ENCODE measurements at regions not wholly inside any gene's neighbourhood (a gene's known extent, or its start where the extent isn't known, plus 50 kb on each side); places are given as distances from the start of the nearest gene placed in this dataset.

- no peak overlapping the region for H3K4me3 ChIP-seq
- no peaks in the 10 kb centered on the region for H4K20me1 ChIP-seq (ENCODE audit: insufficient read depth, poor library complexity, severe bottlenecking)
- H3K9me3 ChIP-seq (ENCODE audit: low read depth), result no peaks in the 10 kb centered on the region
- WGBS (ENCODE audit: low lambda C conversion rate, missing lambda C conversion rate), result 91% methylated on average over 2 of the region's 2 CpGs
- no peak overlapping the region for H3K27ac ChIP-seq
- no peak overlapping the region for H3K4me2 ChIP-seq
- H3K79me2 ChIP-seq, result no peaks in the 10 kb centered on the region
- no peaks in the 10 kb centered on the region for H3K4me1 ChIP-seq (ENCODE audit: insufficient read depth)
- TF ChIP-seq EZH2 (IDR thresholded peaks at IDR 0.05; ENCODE audit: borderline replicate concordance) (no peak), CTCF (IDR thresholded peaks at IDR 0.05; ENCODE audit: poor library complexity) (no peak), EZH2phosphoT487 (IDR thresholded peaks at IDR 0.05; ENCODE audit: low read depth, severe bottlenecking, unreplicated experiment) (no peak)
- no peaks in the 10 kb centered on the region for H3K27me3 ChIP-seq
- H3K9me2 ChIP-seq (replicated peaks; ENCODE audit: insufficient read depth), result no peaks in the 10 kb centered on the region
- H2AFZ ChIP-seq, result no peak overlapping the region
- H3K36me3 ChIP-seq (replicated peaks; ENCODE audit: insufficient read depth, low read depth), result no peaks in the 10 kb centered on the region
- DNase-seq (ENCODE audit: low spot score), result peak; percentile 0
Measured at GRCh38 chr2:125684256-125684655, 971.7 kb upstream of the GYPC start.

GRCh38 chr2:125684932-125685331 is 971.0 kb upstream of the GYPC start:
- TF ChIP-seq EZH2 (IDR thresholded peaks at IDR 0.05; ENCODE audit: borderline replicate concordance), result no peak
- no peak for TF ChIP-seq EZH2phosphoT487 (IDR thresholded peaks at IDR 0.05; ENCODE audit: low read depth, severe bottlenecking, unreplicated experiment)
- no peak for TF ChIP-seq CTCF (IDR thresholded peaks at IDR 0.05; ENCODE audit: poor library complexity)
- 88% methylated on average over 2 of the region's 2 CpGs for WGBS (ENCODE audit: low lambda C conversion rate, missing lambda C conversion rate)
- Histone ChIP-seq H3K79me2 (no peaks in the 10 kb centered on the region), H3K4me3 (no peak overlapping the region), H3K4me2 (no peak overlapping the region), H3K4me1 (ENCODE audit: insufficient read depth) (no peaks in the 10 kb centered on the region), H2AFZ (no peak overlapping the region), H3K27me3 (no peaks in the 10 kb centered on the region), H3K27ac (no peak overlapping the region), H3K36me3 (replicated peaks; ENCODE audit: insufficient read depth, low read depth) (no peaks in the 10 kb centered on the region), H4K20me1 (ENCODE audit: insufficient read depth, poor library complexity, severe bottlenecking) (no peaks in the 10 kb centered on the region), H3K9me3 (ENCODE audit: low read depth) (no peaks in the 10 kb centered on the region), H3K9me2 (replicated peaks; ENCODE audit: insufficient read depth) (no peaks in the 10 kb centered on the region)
- no peak for DNase-seq (ENCODE audit: low spot score)

GRCh38 chr2:125696560-125696959 is 959.4 kb upstream of the GYPC start:
- Histone ChIP-seq H3K36me3 (replicated peaks; ENCODE audit: insufficient read depth, low read depth) (no peaks in the 10 kb centered on the region), H3K9me2 (replicated peaks; ENCODE audit: insufficient read depth) (no peaks in the 10 kb centered on the region), H3K4me2 (no peak overlapping the region), H3K27ac (no peak overlapping the region), H3K27me3 (no peaks in the 10 kb centered on the region), H3K4me3 (no peak overlapping the region), H2AFZ (no peak overlapping the region), H4K20me1 (ENCODE audit: insufficient read depth, poor library complexity, severe bottlenecking) (no peaks in the 10 kb centered on the region), H3K9me3 (ENCODE audit: low read depth) (no peaks in the 10 kb centered on the region), H3K79me2 (no peaks in the 10 kb centered on the region), H3K4me1 (ENCODE audit: insufficient read depth) (no peaks in the 10 kb centered on the region)
- no peak for TF ChIP-seq EZH2 (IDR thresholded peaks at IDR 0.05; ENCODE audit: borderline replicate concordance)
- no peak for TF ChIP-seq CTCF (IDR thresholded peaks at IDR 0.05; ENCODE audit: poor library complexity)
- TF ChIP-seq EZH2phosphoT487 (IDR thresholded peaks at IDR 0.05; ENCODE audit: low read depth, severe bottlenecking, unreplicated experiment), result no peak
- peak; percentile 15 for DNase-seq (ENCODE audit: low spot score)
- WGBS (ENCODE audit: low lambda C conversion rate, missing lambda C conversion rate), result 49% methylated on average over 2 of the region's 2 CpGs

- H3K9me3 ChIP-seq (ENCODE audit: low read depth), result no peaks in the 10 kb centered on the region
- 69% methylated on average over 1 of the region's 1 CpG for WGBS (ENCODE audit: low lambda C conversion rate, missing lambda C conversion rate)
- H3K27me3 ChIP-seq, result no peaks in the 10 kb centered on the region
- no peaks in the 10 kb centered on the region for H3K36me3 ChIP-seq (replicated peaks; ENCODE audit: insufficient read depth, low read depth)
- H3K4me2 ChIP-seq, result no peak overlapping the region
- H3K27ac ChIP-seq, result no peak overlapping the region
- no peaks in the 10 kb centered on the region for H3K79me2 ChIP-seq
- no peaks in the 10 kb centered on the region for H3K9me2 ChIP-seq (replicated peaks; ENCODE audit: insufficient read depth)
- H3K4me3 ChIP-seq, result no peak overlapping the region
- DNase-seq (ENCODE audit: low spot score), result peak; percentile 2
- H3K4me1 ChIP-seq (ENCODE audit: insufficient read depth), result no peaks in the 10 kb centered on the region
- no peak for TF ChIP-seq EZH2phosphoT487 (IDR thresholded peaks at IDR 0.05; ENCODE audit: low read depth, severe bottlenecking, unreplicated experiment)
- no peak overlapping the region for H2AFZ ChIP-seq
- no peaks in the 10 kb centered on the region for H4K20me1 ChIP-seq (ENCODE audit: insufficient read depth, poor library complexity, severe bottlenecking)
Measured at GRCh38 chr2:125698280-125698679, 957.7 kb upstream of the GYPC start.
